H1 (cell line): ENCODE measurements at regions not wholly inside any gene's neighbourhood (a gene's known extent, or its start where the extent isn't known, plus 50 kb on each side); places are given as distances from the start of the nearest gene placed in this dataset.

Experiments
- CTCF ChIA-PET: fragments of 300-600 bp; sonication (Branson Sonifier 250); formaldehyde crosslinking; loops from one replicate; lab custom pipeline; 2021; ENCODE audit not compliant: partially characterized antibody; lab: Charles Lee
- POLR2A ChIA-PET: fragments of 300-600 bp; sonication (Branson Sonifier 250); formaldehyde crosslinking; loops from one replicate; lab custom pipeline; 2021; ENCODE audit warnings: inconsistent platforms; ENCODE audit not compliant: partially characterized antibody; lab: Charles Lee
- DNase-seq, 2 experiments: peaks; one replicate each; pipeline versions ENCODE4 v3.0.0 to v3.0.0-alpha.2; 2010 to 2022; ENCODE audit warnings: low spot score in 2 of 2, low read depth in 1 of 2, mixed read lengths in 1 of 2
- FAIRE-seq: peaks from 2 replicates; lab custom pipeline; 2011; peaks lifted over from hg19 to GRCh38; lab: Jason Lieb, UNC
- H2AFZ ChIP-seq: 2 replicates; pipeline ENCODE4 v1.8.1; 2012; ENCODE audit warnings: low read length, inconsistent platforms
- H2AK5ac ChIP-seq: 2 replicates; pipeline ENCODE4 v1.6.1; 2013; ENCODE audit warnings: low read depth, low read length
- H2BK120ac ChIP-seq: replicated peaks from 2 replicates; pipeline ENCODE3; 2013; ENCODE audit warnings: low read depth, low read length, inconsistent platforms
- H2BK12ac ChIP-seq: 2 replicates; pipeline ENCODE4 v1.6.1; 2013; ENCODE audit warnings: low read depth, low read length
- H2BK15ac ChIP-seq: 2 replicates; pipeline ENCODE4 v1.6.1; 2013; ENCODE audit warnings: low read length
- H2BK20ac ChIP-seq: 2 replicates; pipeline ENCODE4 v1.6.1; 2013; ENCODE audit warnings: low read length
- H2BK5ac ChIP-seq: 2 replicates; pipeline ENCODE4 v1.6.1; 2013; ENCODE audit warnings: low read depth, low read length
- H3K14ac ChIP-seq: 2 replicates; pipeline ENCODE4 v1.6.1; 2013; ENCODE audit warnings: inconsistent platforms; ENCODE audit not compliant: insufficient read length
- H3K18ac ChIP-seq: 2 replicates; pipeline ENCODE4 v1.6.1; 2013; ENCODE audit warnings: low read length; ENCODE audit errors: extremely low read depth
- H3K23ac ChIP-seq: 2 replicates; pipeline ENCODE4 v1.6.1; 2013; ENCODE audit warnings: inconsistent platforms; ENCODE audit not compliant: insufficient read length
- H3K23me2 ChIP-seq: 2 replicates; pipeline ENCODE4 v1.6.1; 2013; ENCODE audit warnings: low read depth, low read length
- H3K27ac ChIP-seq: 2 replicates; pipeline ENCODE4 v1.6.1; 2011; ENCODE audit warnings: low read depth, low read length, inconsistent platforms
- H3K27me3 ChIP-seq, 4 experiments: replicated peaks in 1 of 4; 1 replicate in 1 of 4; 2 replicates in 3 of 4; pipeline versions ENCODE4 v1.6.1 to v1.8.1; 2011 to 2013; ENCODE audit warnings: low read length in 3 of 4, mild to moderate bottlenecking in 3 of 4, inconsistent platforms in 2 of 4, mixed read lengths in 2 of 4, moderate library complexity in 1 of 4; ENCODE audit not compliant: control insufficient read depth in 3 of 4, insufficient read depth in 3 of 4; ENCODE audit errors: extremely low read depth in 1 of 4
- H3K36me3 ChIP-seq, 4 experiments: 2 replicates each; pipeline versions ENCODE4 v1.6.1 to v1.8.1; 2011 to 2013; ENCODE audit warnings: mild to moderate bottlenecking in 4 of 4, low read length in 3 of 4, moderate library complexity in 2 of 4, control low read depth in 1 of 4, inconsistent platforms in 1 of 4; ENCODE audit not compliant: insufficient read depth in 4 of 4, control insufficient read depth in 2 of 4
- H3K4ac ChIP-seq: replicated peaks from 2 replicates; pipeline ENCODE3; 2013; ENCODE audit warnings: low read length, low read depth, mixed read lengths, inconsistent platforms; ENCODE audit not compliant: insufficient read length
- H3K4me1 ChIP-seq, 4 experiments: replicated peaks in 1 of 4; 1 replicate in 1 of 4; 2 replicates in 3 of 4; pipeline versions ENCODE4 v1.6.1 to v1.8.1; 2011 to 2013; ENCODE audit warnings: low read length in 3 of 4, inconsistent platforms in 2 of 4, mixed read lengths in 1 of 4; ENCODE audit not compliant: insufficient read depth in 4 of 4, control insufficient read depth in 3 of 4
- H3K4me2 ChIP-seq, 2 experiments: 2 replicates each; pipeline versions ENCODE4 v1.6.1 to v1.8.1; 2011 to 2013; ENCODE audit warnings: low read depth in 2 of 2, low read length in 2 of 2, control low read depth in 1 of 2, inconsistent platforms in 1 of 2, mild to moderate bottlenecking in 1 of 2; ENCODE audit not compliant: insufficient read depth in 1 of 2
- H3K4me3 ChIP-seq, 4 experiments: fragments of 200-600, 300-600 bp in 1 of 4; sonication (generic), shearing (Covaris generic), sonication (Bioruptor Twin) in 1 of 4; 2 replicates each; pipeline versions ENCODE4 v1.5.1 to v1.8.1; 2011 to 2016; ENCODE audit warnings: low read length in 4 of 4, low read depth in 3 of 4, control low read depth in 2 of 4, inconsistent platforms in 2 of 4, mild to moderate bottlenecking in 2 of 4, mixed read lengths in 1 of 4, moderate library complexity in 1 of 4; ENCODE audit not compliant: insufficient read depth in 2 of 4; ENCODE audit errors: extremely low read depth in 1 of 4
- H3K56ac ChIP-seq: replicated peaks from 2 replicates; pipeline ENCODE3; 2013; ENCODE audit warnings: low read depth, mild to moderate bottlenecking, mixed read lengths, low read length, inconsistent platforms; ENCODE audit not compliant: insufficient read length
- H3K79me1 ChIP-seq: 2 replicates; pipeline ENCODE4 v1.6.1; 2013; ENCODE audit warnings: low read depth, low read length, control low read depth
- H3K79me2 ChIP-seq, 2 experiments: 2 replicates each; pipeline versions ENCODE4 v1.6.1 to v1.8.1; 2012 to 2013; ENCODE audit warnings: low read length in 2 of 2, mild to moderate bottlenecking in 2 of 2, inconsistent platforms in 1 of 2; ENCODE audit not compliant: insufficient read depth in 2 of 2, control insufficient read depth in 1 of 2
- H3K9ac ChIP-seq, 4 experiments: replicated peaks in 1 of 4; 1 replicate in 1 of 4; 2 replicates in 3 of 4; pipeline versions ENCODE4 v1.6.1 to v1.8.1; 2011 to 2013; ENCODE audit warnings: low read depth in 3 of 4, low read length in 3 of 4, control low read depth in 2 of 4, mild to moderate bottlenecking in 2 of 4, moderate library complexity in 2 of 4, inconsistent platforms in 1 of 4; ENCODE audit errors: extremely low read depth in 1 of 4
- H3K9me3 ChIP-seq, 2 experiments: 2 replicates each; pipeline versions ENCODE4 v1.6.1 to v1.8.1; 2012 to 2013; ENCODE audit warnings: mild to moderate bottlenecking in 2 of 2, moderate library complexity in 2 of 2, control low read depth in 1 of 2, inconsistent platforms in 1 of 2, low read depth in 1 of 2, low read length in 1 of 2, mixed read lengths in 1 of 2; ENCODE audit not compliant: insufficient read depth in 2 of 2
- H4K20me1 ChIP-seq, 2 experiments: replicated peaks in 1 of 2; 2 replicates each; pipeline versions ENCODE3 to v1.8.1; 2011 to 2013; ENCODE audit warnings: inconsistent platforms in 2 of 2, low read length in 2 of 2, mild to moderate bottlenecking in 1 of 2; ENCODE audit not compliant: insufficient read depth in 2 of 2, control insufficient read depth in 1 of 2
- H4K5ac ChIP-seq: 2 replicates; pipeline ENCODE4 v1.6.1; 2013; ENCODE audit warnings: low read length, low read depth, mixed read lengths, inconsistent platforms; ENCODE audit not compliant: insufficient read length
- H4K8ac ChIP-seq: 2 replicates; pipeline ENCODE4 v1.8.0; 2013; ENCODE audit warnings: mild to moderate bottlenecking, moderate library complexity, low read length, inconsistent platforms; ENCODE audit not compliant: insufficient read depth; ENCODE audit errors: extremely low read depth
- H4K91ac ChIP-seq: replicated peaks from 2 replicates; pipeline ENCODE3; 2013; ENCODE audit warnings: low read length, mixed read lengths, inconsistent platforms; ENCODE audit not compliant: insufficient read length
- BRCA1 ChIP-seq: IDR thresholded peaks from 2 replicates; pipeline ENCODE4 v1.6.1; 2012; ENCODE audit warnings: low read depth, low read length, improper control_type of control experiment
- CBX8 ChIP-seq: fragments of 300-800, 300-1000 bp; sonication (generic); IDR thresholded peaks from 2 replicates; pipeline ENCODE4 v1.7.1; 2016; ENCODE audit warnings: low read depth, low read length, borderline replicate concordance
- FOSL1 ChIP-seq: IDR thresholded peaks from 2 replicates; pipeline ENCODE4 v1.6.1; 2011; ENCODE audit warnings: mild to moderate bottlenecking, low read depth, low read length, moderate library complexity; ENCODE audit not compliant: insufficient read depth
- GTF2F1 ChIP-seq: IDR thresholded peaks from 2 replicates; pipeline ENCODE4 v1.6.1; 2012; ENCODE audit warnings: low read depth, low read length, improper control_type of control experiment, borderline replicate concordance
- HDAC6 ChIP-seq: IDR thresholded peaks from one replicate; pipeline ENCODE4 v1.7.1; 2012; ENCODE audit warnings: low read depth, mild to moderate bottlenecking, inconsistent platforms, low read length, moderate library complexity
- JUND ChIP-seq: IDR thresholded peaks from 2 replicates; pipeline ENCODE4 v1.6.1; 2011; ENCODE audit warnings: mild to moderate bottlenecking, improper control_type of control experiment, low read length
- KDM1A ChIP-seq: fragments of 200-600, 300-600 bp; sonication (generic); IDR thresholded peaks from 2 replicates; pipeline ENCODE4 v1.7.1; 2016; ENCODE audit warnings: mild to moderate bottlenecking, low read length, borderline replicate concordance
- PHF8 ChIP-seq: fragments of 200-600 bp; sonication (generic); conservative IDR thresholded peaks from 2 replicates; pipeline ENCODE4 v1.7.1; 2012; ENCODE audit warnings: low read depth, mild to moderate bottlenecking, inconsistent platforms, low read length, moderate library complexity
- RXRA ChIP-seq: IDR thresholded peaks from 2 replicates; pipeline ENCODE4 v1.6.1; 2011; ENCODE audit warnings: low read depth, mild to moderate bottlenecking, low read length, moderate library complexity; ENCODE audit not compliant: insufficient read depth
- SUZ12 ChIP-seq: fragments of 200-600 bp; sonication (generic); IDR thresholded peaks from 2 replicates; pipeline ENCODE4 v1.6.1; 2012; ENCODE audit warnings: mild to moderate bottlenecking, inconsistent platforms, low read length, moderate library complexity, mixed read lengths
- WGBS, 2 experiments: shearing (Covaris generic) in 1 of 2; methylation state at CpG; one replicate each; pipeline versions ENCODE4 v1.1.6 to v1.1.7; 2013 to 2015; ENCODE audit warnings: low lambda C conversion rate in 2 of 2, mixed read lengths in 2 of 2, inconsistent platforms in 1 of 2, low coverage in 1 of 2, missing lambda C conversion rate in 1 of 2; ENCODE audit not compliant: insufficient replicate concordance in 2 of 2, insufficient coverage in 1 of 2, insufficient read length in 1 of 2; ENCODE audit errors: extremely low coverage in 1 of 2, missing lambda C conversion rate in 1 of 2; 5-methylcytosine and 5-hydroxymethylcytosine counted together
- TF ChIP-seq, protein P1 (sequence below): IDR thresholded peaks from 2 replicates; pipeline ENCODE4 v1.6.1; 2012; ENCODE audit warnings: inconsistent platforms

DNA sequence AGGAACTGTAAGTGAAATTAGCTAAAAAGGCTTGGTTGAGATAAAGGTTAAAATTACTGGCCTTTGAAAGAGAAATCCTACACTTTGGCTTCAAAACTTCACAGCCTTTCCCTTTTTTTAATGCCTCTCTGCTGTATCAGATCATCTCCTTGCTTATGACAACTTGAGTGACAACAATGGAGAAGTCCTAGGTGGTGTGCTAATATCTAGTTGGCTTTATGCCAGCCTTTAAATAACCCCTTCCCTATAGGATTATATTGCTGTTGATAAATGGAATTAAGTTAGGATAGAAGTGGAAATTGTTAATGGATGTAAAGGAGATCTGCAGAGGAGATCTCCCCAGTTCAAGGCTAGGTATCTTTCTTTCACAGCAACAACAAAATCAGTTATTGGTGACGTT is 130.2 kb upstream of the ATP1B1 start:
- H3K27me3 ChIP-seq: no peaks in the 10 kb centered on the region
- no peak overlapping the region for H2BK15ac ChIP-seq
- no peak overlapping the region for H2BK120ac ChIP-seq
- no peak overlapping the region for H2BK5ac ChIP-seq
- no peak overlapping the region for H3K23ac ChIP-seq
- peaks cover 2% of the 10 kb centered on the region; the same call in 1 of the 2 replicates for H3K23me2 ChIP-seq
- TF ChIP-seq RXRA: no peak
- no peak for TF ChIP-seq CBX8
- no peak for TF ChIP-seq JUND
- TF ChIP-seq, protein P1, sequence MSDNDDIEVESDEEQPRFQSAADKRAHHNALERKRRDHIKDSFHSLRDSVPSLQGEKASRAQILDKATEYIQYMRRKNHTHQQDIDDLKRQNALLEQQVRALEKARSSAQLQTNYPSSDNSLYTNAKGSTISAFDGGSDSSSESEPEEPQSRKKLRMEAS: no peak
- TF ChIP-seq KDM1A: no peak
- no peak for TF ChIP-seq BRCA1
- TF ChIP-seq HDAC6: no peak
- no peak for TF ChIP-seq FOSL1
- TF ChIP-seq PHF8: no peak
- no peak for TF ChIP-seq SUZ12
- no peak for TF ChIP-seq GTF2F1
- TF ChIP-seq, all 59 proteins: peak for 0
- Histone ChIP-seq H4K91ac (no peak overlapping the region), H4K20me1 (no peaks in the 10 kb centered on the region), H4K5ac (no peak overlapping the region), H3K27ac (no peak overlapping the region), H3K4me1 (peaks cover 0 to 2% (median under 1%) of the 10 kb centered on the region in 4 experiments; a peak in 2 of 7 replicates), H3K18ac (no peak overlapping the region), H4K8ac (no peak overlapping the region), H3K4ac (no peak overlapping the region), H3K56ac (no peak overlapping the region), H3K9me3 (no peaks in the 10 kb centered on the region), H3K4me3 (no peak overlapping the region), H3K79me2 (no peaks in the 10 kb centered on the region), H3K4me2 (no peak overlapping the region), H3K14ac (no peak overlapping the region), H3K36me3 (no peaks in the 10 kb centered on the region), H2AK5ac (no peak overlapping the region), H2AFZ (no peak overlapping the region), H2BK12ac (no peak overlapping the region), H3K9ac (no peak overlapping the region), H3K79me1 (no peaks in the 10 kb centered on the region), H2BK20ac (no peak overlapping the region)
- POLR2A ChIA-PET: no interaction called here
- FAIRE-seq: no peak
- WGBS, 2 experiments: 94% methylated on average over 1 of the region's 1 CpG; no CpG with 5 or more reads in 1 of the 2 experiments
- CTCF ChIA-PET: no interaction called here
- DNase-seq: no peak
